ENCODE measurements at regions not wholly inside any gene's neighbourhood (a gene's known extent, or its start where the extent isn't known, plus 50 kb on each side); places are given as distances from the start of the nearest gene placed in this dataset.

DNA sequence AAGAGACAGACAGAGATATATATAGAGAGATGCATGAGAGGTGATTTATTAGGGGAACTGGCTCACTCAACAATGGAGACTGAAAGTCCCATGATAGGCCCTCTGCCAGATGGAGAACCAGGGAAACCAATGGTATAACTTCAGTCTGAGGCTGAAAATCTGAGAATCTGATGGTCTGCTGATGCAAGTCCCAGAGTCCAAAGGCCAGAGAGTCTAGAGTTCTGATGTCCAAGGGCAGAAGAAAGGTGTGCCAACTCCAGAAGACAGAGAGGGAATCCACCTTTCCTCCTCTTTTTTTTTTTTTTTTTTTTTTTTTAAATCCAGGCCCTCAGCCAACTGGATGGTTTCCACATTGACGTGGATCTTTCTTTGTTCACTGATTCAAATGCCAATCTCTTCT is 197.9 kb upstream of the MEIS2 start:
- no peak for DNase-seq (ENCODE audit: low read depth)
- no peak overlapping the region for H3K4me3 ChIP-seq (ENCODE audit: low read length)
- TF ChIP-seq, protein P1, sequence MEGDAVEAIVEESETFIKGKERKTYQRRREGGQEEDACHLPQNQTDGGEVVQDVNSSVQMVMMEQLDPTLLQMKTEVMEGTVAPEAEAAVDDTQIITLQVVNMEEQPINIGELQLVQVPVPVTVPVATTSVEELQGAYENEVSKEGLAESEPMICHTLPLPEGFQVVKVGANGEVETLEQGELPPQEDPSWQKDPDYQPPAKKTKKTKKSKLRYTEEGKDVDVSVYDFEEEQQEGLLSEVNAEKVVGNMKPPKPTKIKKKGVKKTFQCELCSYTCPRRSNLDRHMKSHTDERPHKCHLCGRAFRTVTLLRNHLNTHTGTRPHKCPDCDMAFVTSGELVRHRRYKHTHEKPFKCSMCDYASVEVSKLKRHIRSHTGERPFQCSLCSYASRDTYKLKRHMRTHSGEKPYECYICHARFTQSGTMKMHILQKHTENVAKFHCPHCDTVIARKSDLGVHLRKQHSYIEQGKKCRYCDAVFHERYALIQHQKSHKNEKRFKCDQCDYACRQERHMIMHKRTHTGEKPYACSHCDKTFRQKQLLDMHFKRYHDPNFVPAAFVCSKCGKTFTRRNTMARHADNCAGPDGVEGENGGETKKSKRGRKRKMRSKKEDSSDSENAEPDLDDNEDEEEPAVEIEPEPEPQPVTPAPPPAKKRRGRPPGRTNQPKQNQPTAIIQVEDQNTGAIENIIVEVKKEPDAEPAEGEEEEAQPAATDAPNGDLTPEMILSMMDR (conservative IDR thresholded peaks at IDR 0.05; ENCODE audit: low read depth, low read length) = no peak

DNA sequence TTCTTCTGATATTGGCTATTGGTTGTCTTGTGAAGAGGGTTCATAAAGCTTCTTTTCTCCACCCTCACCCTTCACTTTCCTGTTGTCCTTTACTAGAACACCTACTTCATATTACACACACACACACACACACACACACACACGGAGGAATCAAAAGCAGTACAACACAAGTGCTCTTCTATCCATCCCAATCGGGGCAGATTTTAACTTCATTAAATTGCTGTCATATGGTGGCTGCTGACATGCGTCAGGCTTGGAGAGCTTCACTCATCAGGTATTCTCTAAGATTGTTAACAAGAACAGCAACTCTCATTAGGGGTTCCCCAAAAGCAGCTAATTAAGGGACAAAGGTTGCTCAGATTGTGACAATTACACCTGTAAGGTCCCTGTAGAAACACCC is 239.1 kb upstream of the MEIS2 start:
- H3K4me3 ChIP-seq (ENCODE audit: low read length) = no peak overlapping the region
- TF ChIP-seq, protein P1 (conservative IDR thresholded peaks at IDR 0.05; ENCODE audit: low read depth, low read length) = no peak
- DNase-seq (ENCODE audit: low read depth) = no peak

DNA sequence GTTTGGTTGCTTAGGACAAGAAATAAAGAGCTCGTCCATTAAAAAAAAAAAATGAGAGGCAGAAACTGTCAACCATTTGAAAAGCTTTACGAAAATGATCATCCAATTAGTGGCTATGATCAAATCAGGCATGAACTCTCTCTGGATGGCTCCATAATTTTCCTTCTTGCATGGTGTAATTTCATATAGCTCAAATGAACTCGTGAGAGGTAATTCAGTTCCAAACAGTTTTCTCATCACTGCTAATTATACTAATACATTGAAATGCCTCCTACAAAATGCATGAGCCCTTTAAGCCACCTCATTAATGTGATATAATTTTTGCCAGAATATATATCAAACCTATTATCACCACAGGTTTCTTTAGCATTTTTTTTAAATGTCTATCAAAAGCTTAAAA is 239.5 kb upstream of the MEIS2 start:
- TF ChIP-seq, protein P1 (conservative IDR thresholded peaks at IDR 0.05; ENCODE audit: low read depth, low read length) = no peak
- DNase-seq (ENCODE audit: low read depth) = no peak
- no peak overlapping the region for H3K4me3 ChIP-seq (ENCODE audit: low read length)

DNA sequence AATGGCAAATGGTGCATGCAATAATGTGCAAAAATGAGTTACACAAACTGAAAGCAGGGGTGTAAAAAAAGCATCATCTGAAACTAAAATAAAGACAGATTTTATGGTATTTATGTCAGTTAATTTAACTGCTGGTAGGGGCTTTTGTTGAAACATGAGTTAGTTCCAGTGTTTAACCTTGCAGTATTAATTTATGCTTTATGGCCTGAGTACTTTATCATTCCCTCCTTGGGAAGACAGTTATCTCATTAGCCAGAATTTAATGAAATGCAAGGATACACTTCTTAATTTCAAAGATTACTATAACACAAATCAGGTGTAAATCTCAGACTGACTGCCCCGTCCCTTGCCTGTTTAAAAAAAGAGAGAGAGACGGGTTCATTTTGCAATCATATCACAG is 240.1 kb upstream of the MEIS2 start:
- TF ChIP-seq, protein P1 (conservative IDR thresholded peaks at IDR 0.05; ENCODE audit: low read depth, low read length) = no peak
- no peak overlapping the region for H3K4me3 ChIP-seq (ENCODE audit: low read length)
- DNase-seq (ENCODE audit: low read depth) = no peak

DNA sequence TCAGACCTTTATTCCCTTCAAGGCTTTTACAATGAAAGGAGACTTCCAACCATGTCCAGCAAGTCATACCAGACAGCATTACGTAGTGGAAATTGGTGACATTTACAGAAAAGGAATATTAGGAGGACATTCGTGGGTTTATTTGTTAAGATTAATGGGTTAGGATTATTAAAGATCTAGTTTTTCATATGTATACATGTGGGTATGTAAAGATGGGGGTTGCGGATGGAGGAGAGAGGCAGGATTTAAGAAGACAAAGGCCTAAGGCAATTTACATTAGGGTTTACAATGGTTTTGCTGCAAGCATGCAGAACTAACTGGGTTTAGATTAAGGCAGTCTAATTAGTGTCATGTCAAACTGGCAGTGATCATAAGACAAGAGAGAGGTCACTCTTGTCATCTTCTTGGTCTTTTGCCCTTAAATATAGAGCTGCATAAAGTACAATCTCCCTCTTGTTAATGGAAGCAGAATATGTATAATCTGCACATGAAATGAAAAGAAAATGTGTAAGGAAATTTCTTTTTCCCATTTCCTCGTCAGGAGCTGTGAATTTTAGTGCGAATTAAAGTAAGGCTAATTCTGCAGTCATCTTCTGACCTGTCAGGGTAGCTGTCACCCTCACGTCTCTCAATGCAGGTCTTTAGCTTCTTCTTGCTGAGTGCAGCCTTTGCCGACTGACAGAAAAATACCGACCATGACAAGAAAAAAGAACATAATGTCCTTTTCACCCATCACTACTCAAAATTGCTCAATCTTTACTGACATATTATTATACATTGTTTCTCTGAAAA is 258.9 kb upstream of the MEIS2 start:
- no peak for DNase-seq (ENCODE audit: low read depth)
- no peak overlapping the region for H3K4me3 ChIP-seq (ENCODE audit: low read length)
- TF ChIP-seq, protein P1 (conservative IDR thresholded peaks at IDR 0.05; ENCODE audit: low read depth, low read length) = no peak

DNA sequence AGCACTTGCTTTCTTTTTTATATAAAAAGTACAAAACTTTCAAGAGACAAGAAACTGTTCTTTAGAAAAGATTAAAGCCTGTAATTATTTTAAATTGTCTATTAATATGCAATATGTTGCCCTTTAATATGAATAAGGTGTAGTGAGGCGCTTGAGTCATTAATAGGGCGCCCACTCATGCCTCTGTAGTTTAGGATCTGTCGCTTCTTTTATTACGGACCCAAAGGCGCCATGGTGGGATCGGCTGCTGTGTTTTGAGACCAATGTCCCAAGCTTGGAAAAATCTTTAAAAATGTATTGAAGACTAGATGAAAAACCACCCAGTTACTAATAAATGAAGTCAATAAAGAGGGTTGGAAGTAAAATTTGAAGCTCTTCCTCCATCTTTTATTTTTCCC is 259.5 kb upstream of the MEIS2 start:
- DNase-seq (ENCODE audit: low read depth) = no peak
- H3K4me3 ChIP-seq (ENCODE audit: low read length) = no peak overlapping the region
- TF ChIP-seq, protein P1 (conservative IDR thresholded peaks at IDR 0.05; ENCODE audit: low read depth, low read length) = no peak

DNA sequence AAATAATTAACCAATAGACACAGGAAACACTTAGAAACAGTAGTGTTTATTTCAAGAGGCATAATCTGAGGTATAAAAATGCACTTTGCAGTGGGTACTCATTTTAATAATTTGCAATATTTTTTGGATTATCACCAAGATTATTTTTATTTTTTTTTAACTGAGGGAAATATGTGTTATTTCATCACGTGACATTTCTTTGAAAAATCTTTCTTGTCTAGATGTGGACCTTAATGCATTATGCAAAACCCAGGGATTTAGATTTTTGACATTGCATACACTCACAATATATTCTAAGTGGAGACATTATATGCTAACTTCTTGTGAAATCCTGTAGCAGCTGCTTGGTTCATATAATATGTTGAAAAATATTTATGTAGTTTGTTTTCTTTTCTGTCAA is 260.4 kb upstream of the MEIS2 start:
- no peak overlapping the region for H3K4me3 ChIP-seq (ENCODE audit: low read length)
- DNase-seq (ENCODE audit: low read depth) = no peak
- TF ChIP-seq, protein P1 (conservative IDR thresholded peaks at IDR 0.05; ENCODE audit: low read depth, low read length) = no peak
